Endothelial cell of umbilical vein (primary cell): ENCODE measurements at regions not wholly inside any gene's neighbourhood (a gene's known extent, or its start where the extent isn't known, plus 50 kb on each side); places are given as distances from the start of the nearest gene placed in this dataset.

Experiments used
- BruUV-seq: library from RNA; stranded (reverse); fragments of 400-500 nt; replicated peaks from 2 replicates; lab custom pipeline; 2021; lab: Mats Ljungman, UMichigan
- CTCF ChIA-PET: fragments of 300-600, 350-600 bp; sonication (Branson Sonifier 250); formaldehyde crosslinking; loops from one replicate; lab custom pipeline; 2021; ENCODE audit warnings: antibody characterized with exemption, inconsistent platforms; lab: Charles Lee
- POLR2A ChIA-PET: fragments of 300-600, 350-600 bp; sonication (Branson Sonifier 250); formaldehyde crosslinking; loops from one replicate; lab custom pipeline; 2021; ENCODE audit warnings: antibody characterized with exemption, inconsistent platforms; lab: Charles Lee
- DNase-seq: peaks from one replicate; pipeline ENCODE4 v3.0.0-alpha.2; 2011; ENCODE audit warnings: low read depth, low spot score
- FAIRE-seq: peaks from 2 replicates; lab custom pipeline; 2011; peaks lifted over from hg19 to GRCh38; lab: Jason Lieb, UNC
- H2AFZ ChIP-seq: 2 replicates; pipeline ENCODE4 v1.6.0; 2012; ENCODE audit warnings: low read depth, low read length, control low read depth, inconsistent platforms
- H3K27ac ChIP-seq: 2 replicates; pipeline ENCODE4 v1.5.1; 2011; ENCODE audit warnings: low read depth, mild to moderate bottlenecking, control low read depth, low read length, moderate library complexity; ENCODE audit not compliant: insufficient read depth
- H3K27me3 ChIP-seq, 2 experiments: 2 replicates each; pipeline versions ENCODE4 v1.6.0 to v1.6.1; 2011; ENCODE audit warnings: low read length in 2 of 2, mixed read lengths in 1 of 2; ENCODE audit not compliant: control insufficient read depth in 2 of 2, insufficient read depth in 2 of 2
- H3K36me3 ChIP-seq, 2 experiments: 2 replicates in 1 of 2; 3 replicates in 1 of 2; pipeline ENCODE4 v1.5.1; 2011; ENCODE audit warnings: low read length in 2 of 2, mild to moderate bottlenecking in 1 of 2, moderate library complexity in 1 of 2; ENCODE audit not compliant: control insufficient read depth in 2 of 2, insufficient read depth in 2 of 2; ENCODE audit errors: extremely low read depth in 1 of 2
- H3K4me1 ChIP-seq: 3 replicates; pipeline ENCODE4 v1.5.1; 2011; ENCODE audit warnings: mild to moderate bottlenecking, low read length; ENCODE audit not compliant: control insufficient read depth, insufficient read depth; ENCODE audit errors: extremely low read depth
- H3K4me2 ChIP-seq: 2 replicates; pipeline ENCODE4 v1.6.1; 2011; ENCODE audit warnings: low read length, control low read depth, mixed read lengths; ENCODE audit not compliant: insufficient read depth
- H3K4me3 ChIP-seq, 3 experiments: fragments of 200-600 bp in 1 of 3; sonication (generic), shearing (Covaris generic) in 1 of 3; replicated peaks in 1 of 3; 2 replicates each; pipeline ENCODE4 v1.5.1; 2011 to 2016; ENCODE audit warnings: control low read depth in 3 of 3, low read length in 3 of 3, mild to moderate bottlenecking in 2 of 3, inconsistent platforms in 1 of 3, low read depth in 1 of 3, moderate library complexity in 1 of 3; ENCODE audit not compliant: insufficient read depth in 1 of 3
- H3K79me2 ChIP-seq: 2 replicates; pipeline ENCODE4 v1.6.0; 2012; ENCODE audit warnings: low read length, inconsistent platforms; ENCODE audit not compliant: control insufficient read depth, insufficient read depth
- H3K9ac ChIP-seq: replicated peaks from 2 replicates; pipeline ENCODE3; 2011; ENCODE audit warnings: low read length, control low read depth; ENCODE audit not compliant: insufficient read depth; ENCODE audit errors: extremely low read depth
- H3K9me1 ChIP-seq: replicated peaks from 3 replicates; pipeline ENCODE4 v1.6.0; 2011; ENCODE audit warnings: mild to moderate bottlenecking, low read length; ENCODE audit not compliant: control insufficient read depth, insufficient read depth; ENCODE audit errors: extremely low read depth
- H3K9me3 ChIP-seq: replicated peaks from 2 replicates; pipeline ENCODE4 v1.5.1; 2012; ENCODE audit warnings: low read length, inconsistent platforms; ENCODE audit not compliant: control insufficient read depth, insufficient read depth
- H4K20me1 ChIP-seq: replicated peaks from 2 replicates; pipeline ENCODE3; 2011; ENCODE audit warnings: mild to moderate bottlenecking, low read length; ENCODE audit not compliant: control insufficient read depth, insufficient read depth; ENCODE audit errors: extremely low read depth
- EZH2 ChIP-seq: IDR thresholded peaks from 2 replicates; pipeline ENCODE4 v1.6.1; 2012; ENCODE audit warnings: borderline replicate concordance, low read depth, mild to moderate bottlenecking, moderate library complexity, low read length, inconsistent platforms; ENCODE audit not compliant: severe bottlenecking
- FOS ChIP-seq: IDR thresholded peaks from 2 replicates; pipeline ENCODE4 v1.6.1; 2011; ENCODE audit warnings: mild to moderate bottlenecking, low read length, moderate library complexity, borderline replicate concordance; ENCODE audit not compliant: insufficient read depth
- GATA2 ChIP-seq: IDR thresholded peaks from 2 replicates; pipeline ENCODE4 v1.7.0; 2011; ENCODE audit warnings: low read depth, mild to moderate bottlenecking, moderate library complexity, mixed read lengths, low read length; ENCODE audit not compliant: insufficient read length, insufficient read depth
- JUN ChIP-seq: IDR thresholded peaks from 2 replicates; pipeline ENCODE4 v1.6.1; 2011; ENCODE audit warnings: borderline replicate concordance, low read depth; ENCODE audit not compliant: insufficient read length, insufficient read depth
- MYC ChIP-seq: IDR thresholded peaks from one replicate; pipeline ENCODE4 v1.6.1; 2011; ENCODE audit warnings: mild to moderate bottlenecking, low read depth, low read length
- POLR2A ChIP-seq: IDR thresholded peaks from 2 replicates; pipeline ENCODE4 v1.6.1; 2012; ENCODE audit warnings: low read depth, mild to moderate bottlenecking, control low read depth, low read length
- POLR2AphosphoS5 ChIP-seq: IDR thresholded peaks from 2 replicates; pipeline ENCODE4 v1.6.1; 2012; ENCODE audit warnings: low read depth, mild to moderate bottlenecking, control low read depth, low read length, moderate library complexity; ENCODE audit not compliant: insufficient read depth
- dilution Hi-C: fragments of 300-500 bp; cut with MboI; formaldehyde crosslinking; loops from one replicate; pipeline ENCODE4 v1.15.0; 2019; ENCODE audit warnings: low sequenced_read_pairs; ENCODE audit not compliant: extremely low pct_ligation_motif_present
- intact Hi-C: fragments of 100-400 bp; cut with micrococcal nuclease; formaldehyde crosslinking; loops from one replicate; pipeline ENCODE4 v1.10.0; 2022
- TF ChIP-seq, protein P1 (sequence below), 2 donors: IDR thresholded peaks; 1 replicate in 1 of 2; 2 replicates in 1 of 2; pipeline ENCODE4 v1.5.1; 2011; ENCODE audit warnings: low read length in 2 of 2, mild to moderate bottlenecking in 2 of 2, moderate library complexity in 2 of 2, control low read depth in 1 of 2, inconsistent platforms in 1 of 2, low read depth in 1 of 2; ENCODE audit not compliant: insufficient read depth in 1 of 2; ENCODE audit errors: extremely low read depth in 1 of 2
- TF ChIP-seq, protein P2 (sequence below): IDR thresholded peaks from 2 replicates; pipeline ENCODE4 v1.6.1; 2011; ENCODE audit not compliant: insufficient read depth, insufficient read length

GRCh38 chr2:7977981-7978380, 703.9 kb upstream of the ID2 start:
- H4K20me1 ChIP-seq, result no peaks in the 10 kb centered on the region
- intact Hi-C loops (no loop called here), dilution Hi-C loops (no loop called here)
- no peaks in the 10 kb centered on the region for H3K4me1 ChIP-seq
- H3K9ac ChIP-seq, result no peak overlapping the region
- H3K79me2 ChIP-seq, result no peaks in the 10 kb centered on the region
- H3K4me3 ChIP-seq, result no peak overlapping the region
- H3K9me1 ChIP-seq, result no peaks in the 10 kb centered on the region
- BruUV-seq, result no TSS peak
- DNase-seq (no peak), FAIRE-seq (no peak)
- no peaks in the 10 kb centered on the region for H3K36me3 ChIP-seq
- peaks cover 2% of the 10 kb centered on the region for H3K9me3 ChIP-seq
- POLR2A ChIA-PET, result no interaction called here
- TF ChIP-seq, protein P1, sequence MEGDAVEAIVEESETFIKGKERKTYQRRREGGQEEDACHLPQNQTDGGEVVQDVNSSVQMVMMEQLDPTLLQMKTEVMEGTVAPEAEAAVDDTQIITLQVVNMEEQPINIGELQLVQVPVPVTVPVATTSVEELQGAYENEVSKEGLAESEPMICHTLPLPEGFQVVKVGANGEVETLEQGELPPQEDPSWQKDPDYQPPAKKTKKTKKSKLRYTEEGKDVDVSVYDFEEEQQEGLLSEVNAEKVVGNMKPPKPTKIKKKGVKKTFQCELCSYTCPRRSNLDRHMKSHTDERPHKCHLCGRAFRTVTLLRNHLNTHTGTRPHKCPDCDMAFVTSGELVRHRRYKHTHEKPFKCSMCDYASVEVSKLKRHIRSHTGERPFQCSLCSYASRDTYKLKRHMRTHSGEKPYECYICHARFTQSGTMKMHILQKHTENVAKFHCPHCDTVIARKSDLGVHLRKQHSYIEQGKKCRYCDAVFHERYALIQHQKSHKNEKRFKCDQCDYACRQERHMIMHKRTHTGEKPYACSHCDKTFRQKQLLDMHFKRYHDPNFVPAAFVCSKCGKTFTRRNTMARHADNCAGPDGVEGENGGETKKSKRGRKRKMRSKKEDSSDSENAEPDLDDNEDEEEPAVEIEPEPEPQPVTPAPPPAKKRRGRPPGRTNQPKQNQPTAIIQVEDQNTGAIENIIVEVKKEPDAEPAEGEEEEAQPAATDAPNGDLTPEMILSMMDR (IDR thresholded peaks at IDR 0.05; ENCODE audit: extremely low read depth in 1 of 2, insufficient read depth in 1 of 2, low read depth in 1 of 2, low read length in 2 of 2), result no peak
- TF ChIP-seq POLR2A (no peak), GATA2 (no peak), FOS (no peak), EZH2 (no peak), POLR2AphosphoS5 (no peak), JUN (no peak), MYC (no peak)
- TF ChIP-seq, protein P2, sequence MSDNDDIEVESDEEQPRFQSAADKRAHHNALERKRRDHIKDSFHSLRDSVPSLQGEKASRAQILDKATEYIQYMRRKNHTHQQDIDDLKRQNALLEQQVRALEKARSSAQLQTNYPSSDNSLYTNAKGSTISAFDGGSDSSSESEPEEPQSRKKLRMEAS, result no peak
- H3K27ac ChIP-seq, result no peak overlapping the region
- H3K4me2 ChIP-seq, result no peak overlapping the region
- CTCF ChIA-PET, result no interaction called here
- H2AFZ ChIP-seq, result no peak overlapping the region
- no peaks in the 10 kb centered on the region for H3K27me3 ChIP-seq
